ENCODE measurements at regions not wholly inside any gene's neighbourhood (a gene's known extent, or its start where the extent isn't known, plus 50 kb on each side); places are given as distances from the start of the nearest gene placed in this dataset.
"Not testable (repeated sequence)": the region's sequence is repeated elsewhere in the genome, so short reads cannot be mapped to it uniquely, and the experiment has no call there.

DNA sequence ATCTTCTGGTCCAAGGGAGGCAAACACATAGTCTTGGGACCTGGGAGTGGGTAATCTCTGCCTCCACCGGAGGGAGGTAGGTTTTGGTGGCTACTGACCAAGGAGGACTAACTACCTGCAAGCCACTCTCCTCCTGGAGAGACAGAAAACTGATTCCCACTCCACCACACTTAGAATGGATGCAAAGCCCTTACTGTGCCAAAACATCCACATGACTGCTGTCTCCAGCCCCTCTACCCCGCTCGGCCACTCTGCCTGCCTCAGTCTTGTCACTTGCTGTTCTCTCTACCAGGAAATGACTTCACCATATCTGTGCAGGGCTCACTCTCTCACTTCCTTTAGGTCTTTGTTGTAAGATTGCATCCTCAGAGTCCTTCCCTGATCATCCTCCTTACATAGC lies 129.5 kb upstream of the ARG1 start:
- no peak for TF ChIP-seq CTCF (IDR thresholded peaks at IDR 0.05; ENCODE audit: insufficient read depth, missing control alignments)
- no peak for DNase-seq (ENCODE audit: insufficient read length, low spot score)
- no peak for FAIRE-seq

- not testable (repeated sequence) for DNase-seq (ENCODE audit: insufficient read length, low spot score); FAIRE-seq
These were observed 127.7 kb upstream of the ARG1 start for GRCh38 chr6:131445356-131445755.

- DNase-seq (ENCODE audit: insufficient read length, low spot score) (no peak), FAIRE-seq (peak; percentile 11)
- no peak for TF ChIP-seq CTCF (IDR thresholded peaks at IDR 0.05; ENCODE audit: insufficient read depth, missing control alignments)
These were observed 122.2 kb upstream of the ARG1 start for GRCh38 chr6:131450861-131451260.

DNA sequence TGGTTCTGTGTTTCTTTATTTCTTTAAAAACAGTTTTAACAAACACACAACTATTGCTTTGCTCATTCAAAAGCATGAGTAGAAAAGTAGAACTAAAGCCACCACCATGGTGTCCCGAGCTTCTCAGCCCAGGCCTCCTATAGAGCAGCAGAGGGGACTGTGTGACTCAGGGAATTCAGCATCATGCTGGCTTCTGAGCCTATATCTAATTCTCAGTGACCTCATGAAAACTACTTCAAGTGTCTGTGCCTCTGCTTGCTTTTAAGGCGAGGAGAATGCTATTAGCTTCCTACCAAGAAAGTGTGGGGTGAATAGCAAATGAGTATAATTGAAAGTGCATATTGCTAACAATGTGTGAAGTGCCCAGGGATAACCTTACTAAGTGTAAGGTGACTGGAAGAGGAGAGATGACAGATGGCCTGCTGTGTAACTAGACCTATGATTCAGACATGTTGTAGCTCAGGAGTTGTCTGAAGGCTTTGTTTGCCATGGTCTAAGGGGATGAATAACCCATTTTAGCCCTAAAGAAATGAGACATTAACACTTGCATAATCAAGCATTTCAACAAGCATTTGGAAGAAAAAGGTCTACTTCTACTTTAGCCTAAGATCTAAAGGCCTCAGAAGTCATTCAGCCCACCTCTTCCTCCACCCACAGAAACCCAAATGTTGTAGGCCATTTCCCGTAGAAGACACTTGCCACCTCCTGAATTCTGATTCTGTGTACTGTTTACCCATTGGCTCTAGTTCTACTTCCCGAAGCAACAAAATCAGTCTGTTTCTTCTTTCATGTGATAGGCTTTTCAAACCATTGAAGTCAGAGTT lies 121.5 kb upstream of the ARG1 start:
- no peak for FAIRE-seq
- TF ChIP-seq CTCF (IDR thresholded peaks at IDR 0.05; ENCODE audit: insufficient read depth, missing control alignments): no peak
- no peak for DNase-seq (ENCODE audit: insufficient read length, low spot score)

GRCh38 chr6:131453803-131454202 lies 119.2 kb upstream of the ARG1 start:
- TF ChIP-seq CTCF (IDR thresholded peaks at IDR 0.05; ENCODE audit: insufficient read depth, missing control alignments): no peak
- DNase-seq (ENCODE audit: insufficient read length, low spot score): no peak
- FAIRE-seq: no peak

DNA sequence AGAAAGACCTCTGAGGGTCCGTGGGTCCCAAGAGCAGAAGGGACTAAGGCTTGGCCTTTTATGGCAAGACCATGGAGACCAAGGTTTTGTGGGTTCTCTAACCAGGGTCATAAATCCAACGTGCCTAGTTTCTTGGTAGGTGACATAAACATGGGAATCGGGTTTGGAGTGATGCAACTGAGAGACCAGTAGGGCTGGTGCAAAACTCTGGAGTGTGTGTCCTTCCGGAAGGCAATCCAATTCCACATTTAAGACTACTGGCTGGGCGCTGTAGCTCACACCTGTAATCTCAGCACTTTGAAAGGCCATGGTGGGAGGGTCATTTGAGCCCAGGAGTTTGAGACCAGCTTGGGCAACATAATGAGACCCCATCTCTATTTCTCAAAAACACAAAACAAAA lies 116.5 kb upstream of the ARG1 start:
- no peak for FAIRE-seq
- no peak for DNase-seq (ENCODE audit: insufficient read length, low spot score)
- no peak for TF ChIP-seq CTCF (IDR thresholded peaks at IDR 0.05; ENCODE audit: insufficient read depth, missing control alignments)

DNA sequence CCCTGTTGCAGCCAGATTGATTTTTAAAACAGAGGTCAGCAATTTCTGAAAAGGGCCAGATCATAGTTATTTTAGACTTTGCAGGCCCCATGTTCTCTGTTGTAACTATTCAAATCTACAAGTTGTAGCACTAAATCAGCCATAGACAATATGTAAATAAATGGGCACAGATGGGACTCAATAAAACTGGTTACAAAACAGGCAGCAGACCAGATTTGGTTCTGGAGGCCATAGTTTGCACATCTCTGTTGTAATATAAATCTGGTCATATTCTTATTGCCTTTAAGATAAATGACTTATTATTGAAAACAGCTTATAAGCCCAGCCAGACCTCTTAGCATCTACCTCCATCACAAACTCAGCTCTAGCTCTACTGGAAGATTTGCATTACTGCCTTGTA lies 114.0 kb upstream of the ARG1 start:
- FAIRE-seq (no peak), DNase-seq (ENCODE audit: insufficient read length, low spot score) (no peak)
- no peak for TF ChIP-seq CTCF (IDR thresholded peaks at IDR 0.05; ENCODE audit: insufficient read depth, missing control alignments)

All from D721Med (cell line).